ENCODE measurements at regions not wholly inside any gene's neighbourhood (a gene's known extent, or its start where the extent isn't known, plus 50 kb on each side); places are given as distances from the start of the nearest gene placed in this dataset.

DNA sequence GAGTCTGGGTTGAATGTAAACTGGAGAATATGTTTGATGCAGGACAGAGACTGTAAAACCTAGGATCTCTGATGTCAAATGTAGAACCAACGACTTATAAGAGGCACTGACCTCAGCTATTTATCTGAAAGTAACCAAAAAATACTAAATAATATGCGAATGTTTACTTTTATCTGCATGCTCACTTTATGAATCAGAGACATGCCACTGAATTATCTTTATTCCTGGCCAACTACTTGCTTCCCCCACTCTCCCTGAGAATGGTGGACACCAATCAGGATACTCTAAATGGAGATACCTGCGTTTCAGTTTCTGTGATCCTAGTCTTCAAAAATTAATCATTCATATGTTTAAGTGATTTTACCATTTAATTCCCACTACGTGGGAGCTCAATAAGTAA lies 1038.4 kb upstream of the PABPC4L start:
- ChIA-PET POLR2A (no interaction called here), RAD21 (ENCODE audit: low non-redundant PET in 1 of 2, low total read pairs in 2 of 2, uncharacterized antibody in 2 of 2, unreplicated experiment in 2 of 2) (no interaction called here), CTCF (no interaction called here)
- no TSS peak for BruUV-seq (replicated peaks)
- Histone ChIP-seq H3K27ac (ENCODE audit: low read depth, low read length) (no peak overlapping the region), H3K27me3 (ENCODE audit: insufficient read depth, low read length) (no peaks in the 10 kb centered on the region), H3K4me2 (ENCODE audit: low read length) (no peak overlapping the region), H3K9ac (ENCODE audit: low read length) (no peak overlapping the region), H4K20me1 (ENCODE audit: insufficient read depth) (no peaks in the 10 kb centered on the region), H3K79me2 (ENCODE audit: insufficient read depth, low read length) (no peaks in the 10 kb centered on the region), H3K9me3 (ENCODE audit: control insufficient read depth in 1 of 2, insufficient read depth in 1 of 2, low read depth in 1 of 2, low read length in 2 of 2) (no peaks in the 10 kb centered on the region), H3K9me2 (ENCODE audit: insufficient read depth) (no peaks in the 10 kb centered on the region), H3K4me1 (ENCODE audit: control insufficient read depth in 1 of 2, insufficient read depth in 2 of 2, low read length in 2 of 2) (no peaks in the 10 kb centered on the region), H2AFZ (ENCODE audit: low read depth, low read length, poor library complexity, severe bottlenecking) (no peak overlapping the region), H3K36me3 (ENCODE audit: control insufficient read depth in 1 of 2, insufficient read depth in 2 of 2, low read length in 2 of 2) (no peaks in the 10 kb centered on the region), H3K4me3 (replicated peaks in 1 of 2; ENCODE audit: low read depth in 1 of 2, low read length in 2 of 2) (no peak overlapping the region)
- TF ChIP-seq, protein P1, sequence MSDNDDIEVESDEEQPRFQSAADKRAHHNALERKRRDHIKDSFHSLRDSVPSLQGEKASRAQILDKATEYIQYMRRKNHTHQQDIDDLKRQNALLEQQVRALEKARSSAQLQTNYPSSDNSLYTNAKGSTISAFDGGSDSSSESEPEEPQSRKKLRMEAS (IDR thresholded peaks at IDR 0.05) = no peak
- no peak for TF ChIP-seq POLR2A (IDR thresholded peaks at IDR 0.05; ENCODE audit: borderline replicate concordance, extremely low read depth, insufficient read depth, insufficient read length)
- no peak for TF ChIP-seq SP1 (IDR thresholded peaks at IDR 0.05; ENCODE audit: low read depth)
- no peak for TF ChIP-seq TCF7L2 (IDR thresholded peaks at IDR 0.05; ENCODE audit: borderline replicate concordance, extremely low read depth, insufficient read depth, insufficient read length)
- no peak for TF ChIP-seq JUND (IDR thresholded peaks at IDR 0.05)
- TF ChIP-seq, protein P2, sequence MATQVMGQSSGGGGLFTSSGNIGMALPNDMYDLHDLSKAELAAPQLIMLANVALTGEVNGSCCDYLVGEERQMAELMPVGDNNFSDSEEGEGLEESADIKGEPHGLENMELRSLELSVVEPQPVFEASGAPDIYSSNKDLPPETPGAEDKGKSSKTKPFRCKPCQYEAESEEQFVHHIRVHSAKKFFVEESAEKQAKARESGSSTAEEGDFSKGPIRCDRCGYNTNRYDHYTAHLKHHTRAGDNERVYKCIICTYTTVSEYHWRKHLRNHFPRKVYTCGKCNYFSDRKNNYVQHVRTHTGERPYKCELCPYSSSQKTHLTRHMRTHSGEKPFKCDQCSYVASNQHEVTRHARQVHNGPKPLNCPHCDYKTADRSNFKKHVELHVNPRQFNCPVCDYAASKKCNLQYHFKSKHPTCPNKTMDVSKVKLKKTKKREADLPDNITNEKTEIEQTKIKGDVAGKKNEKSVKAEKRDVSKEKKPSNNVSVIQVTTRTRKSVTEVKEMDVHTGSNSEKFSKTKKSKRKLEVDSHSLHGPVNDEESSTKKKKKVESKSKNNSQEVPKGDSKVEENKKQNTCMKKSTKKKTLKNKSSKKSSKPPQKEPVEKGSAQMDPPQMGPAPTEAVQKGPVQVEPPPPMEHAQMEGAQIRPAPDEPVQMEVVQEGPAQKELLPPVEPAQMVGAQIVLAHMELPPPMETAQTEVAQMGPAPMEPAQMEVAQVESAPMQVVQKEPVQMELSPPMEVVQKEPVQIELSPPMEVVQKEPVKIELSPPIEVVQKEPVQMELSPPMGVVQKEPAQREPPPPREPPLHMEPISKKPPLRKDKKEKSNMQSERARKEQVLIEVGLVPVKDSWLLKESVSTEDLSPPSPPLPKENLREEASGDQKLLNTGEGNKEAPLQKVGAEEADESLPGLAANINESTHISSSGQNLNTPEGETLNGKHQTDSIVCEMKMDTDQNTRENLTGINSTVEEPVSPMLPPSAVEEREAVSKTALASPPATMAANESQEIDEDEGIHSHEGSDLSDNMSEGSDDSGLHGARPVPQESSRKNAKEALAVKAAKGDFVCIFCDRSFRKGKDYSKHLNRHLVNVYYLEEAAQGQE (IDR thresholded peaks at IDR 0.05; ENCODE audit: low read depth) = no peak
- TF ChIP-seq SRF (IDR thresholded peaks at IDR 0.05; ENCODE audit: low read depth) = no peak
- TF ChIP-seq, protein P3, sequence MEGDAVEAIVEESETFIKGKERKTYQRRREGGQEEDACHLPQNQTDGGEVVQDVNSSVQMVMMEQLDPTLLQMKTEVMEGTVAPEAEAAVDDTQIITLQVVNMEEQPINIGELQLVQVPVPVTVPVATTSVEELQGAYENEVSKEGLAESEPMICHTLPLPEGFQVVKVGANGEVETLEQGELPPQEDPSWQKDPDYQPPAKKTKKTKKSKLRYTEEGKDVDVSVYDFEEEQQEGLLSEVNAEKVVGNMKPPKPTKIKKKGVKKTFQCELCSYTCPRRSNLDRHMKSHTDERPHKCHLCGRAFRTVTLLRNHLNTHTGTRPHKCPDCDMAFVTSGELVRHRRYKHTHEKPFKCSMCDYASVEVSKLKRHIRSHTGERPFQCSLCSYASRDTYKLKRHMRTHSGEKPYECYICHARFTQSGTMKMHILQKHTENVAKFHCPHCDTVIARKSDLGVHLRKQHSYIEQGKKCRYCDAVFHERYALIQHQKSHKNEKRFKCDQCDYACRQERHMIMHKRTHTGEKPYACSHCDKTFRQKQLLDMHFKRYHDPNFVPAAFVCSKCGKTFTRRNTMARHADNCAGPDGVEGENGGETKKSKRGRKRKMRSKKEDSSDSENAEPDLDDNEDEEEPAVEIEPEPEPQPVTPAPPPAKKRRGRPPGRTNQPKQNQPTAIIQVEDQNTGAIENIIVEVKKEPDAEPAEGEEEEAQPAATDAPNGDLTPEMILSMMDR (IDR thresholded peaks at IDR 0.05 in 2 of 3, conservative IDR thresholded peaks at IDR 0.05 in 1 of 3; ENCODE audit: borderline replicate concordance in 1 of 3, insufficient read depth in 1 of 3, low read depth in 2 of 3, low read length in 2 of 3) = no peak
- no peak for TF ChIP-seq EGR1 (IDR thresholded peaks at IDR 0.05; ENCODE audit: low read depth)
- TF ChIP-seq ELF1 (IDR thresholded peaks at IDR 0.05; ENCODE audit: borderline replicate concordance, low read depth) = no peak
- TF ChIP-seq, protein P4, sequence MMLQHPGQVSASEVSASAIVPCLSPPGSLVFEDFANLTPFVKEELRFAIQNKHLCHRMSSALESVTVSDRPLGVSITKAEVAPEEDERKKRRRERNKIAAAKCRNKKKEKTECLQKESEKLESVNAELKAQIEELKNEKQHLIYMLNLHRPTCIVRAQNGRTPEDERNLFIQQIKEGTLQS (IDR thresholded peaks at IDR 0.05) = no peak
- no peak for TF ChIP-seq ZNF274 (IDR thresholded peaks at IDR 0.05; ENCODE audit: low read depth, low read length)
- no peak for TF ChIP-seq FOSL1 (IDR thresholded peaks at IDR 0.05; ENCODE audit: low read depth)
- TF ChIP-seq CEBPB (IDR thresholded peaks at IDR 0.05; ENCODE audit: low read depth) = no peak
- TF ChIP-seq CBX3 (IDR thresholded peaks at IDR 0.05; ENCODE audit: low read depth) = no peak
- no peak for TF ChIP-seq SIN3A (IDR thresholded peaks at IDR 0.05; ENCODE audit: low read depth)
- no peak for TF ChIP-seq YY1 (IDR thresholded peaks at IDR 0.05; ENCODE audit: extremely low read depth, insufficient replicate concordance, low read depth, low read length)
- TF ChIP-seq EZH2phosphoT487 (IDR thresholded peaks at IDR 0.05; ENCODE audit: borderline replicate concordance) = no peak
- ATAC-seq (no peak), DNase-seq (ENCODE audit: low read depth, low spot score) (no peak)
- intact Hi-C loops (cut with micrococcal nuclease) = no loop called here

Data from HCT116 (cell line).